ENCODE measurements at regions not wholly inside any gene's neighbourhood (a gene's known extent, or its start where the extent isn't known, plus 50 kb on each side); places are given as distances from the start of the nearest gene placed in this dataset.

DNA sequence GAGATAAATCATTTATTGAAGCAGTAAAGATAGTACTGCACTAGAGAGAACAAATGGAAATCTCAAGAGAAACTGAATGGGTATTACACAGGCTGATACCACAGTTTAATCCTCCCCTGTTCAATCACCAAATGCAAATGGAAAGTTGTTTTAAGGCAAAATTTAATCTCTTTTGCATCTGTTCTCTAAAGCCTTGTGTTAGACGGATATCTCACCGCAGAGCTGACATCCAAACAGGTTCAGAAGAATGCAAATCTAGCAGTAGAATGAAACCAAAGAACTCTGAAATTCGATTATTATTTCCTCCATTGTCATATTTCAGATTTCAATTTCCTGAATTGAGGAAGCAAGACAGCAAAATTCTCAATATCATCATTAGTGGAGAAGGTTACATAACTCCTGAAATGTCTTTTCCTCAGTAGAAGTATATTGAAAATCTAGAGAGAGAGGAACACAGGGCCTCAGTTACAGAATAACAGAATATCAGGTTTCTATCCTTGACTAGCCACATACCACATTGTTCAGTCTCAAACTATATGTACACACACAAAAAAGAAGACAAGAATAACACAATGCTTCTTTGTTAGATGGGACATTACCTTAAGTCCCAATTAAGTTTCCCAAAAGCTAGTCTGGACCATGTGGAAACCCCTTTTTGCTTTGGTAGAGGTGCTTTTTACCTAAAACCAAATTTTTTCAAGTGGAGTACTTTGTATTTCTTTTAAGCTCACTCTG is 94.1 kb upstream of the BANK1 start:
- TF ChIP-seq POLR2A (IDR thresholded peaks at IDR 0.05): no peak
- TF ChIP-seq, protein P1, sequence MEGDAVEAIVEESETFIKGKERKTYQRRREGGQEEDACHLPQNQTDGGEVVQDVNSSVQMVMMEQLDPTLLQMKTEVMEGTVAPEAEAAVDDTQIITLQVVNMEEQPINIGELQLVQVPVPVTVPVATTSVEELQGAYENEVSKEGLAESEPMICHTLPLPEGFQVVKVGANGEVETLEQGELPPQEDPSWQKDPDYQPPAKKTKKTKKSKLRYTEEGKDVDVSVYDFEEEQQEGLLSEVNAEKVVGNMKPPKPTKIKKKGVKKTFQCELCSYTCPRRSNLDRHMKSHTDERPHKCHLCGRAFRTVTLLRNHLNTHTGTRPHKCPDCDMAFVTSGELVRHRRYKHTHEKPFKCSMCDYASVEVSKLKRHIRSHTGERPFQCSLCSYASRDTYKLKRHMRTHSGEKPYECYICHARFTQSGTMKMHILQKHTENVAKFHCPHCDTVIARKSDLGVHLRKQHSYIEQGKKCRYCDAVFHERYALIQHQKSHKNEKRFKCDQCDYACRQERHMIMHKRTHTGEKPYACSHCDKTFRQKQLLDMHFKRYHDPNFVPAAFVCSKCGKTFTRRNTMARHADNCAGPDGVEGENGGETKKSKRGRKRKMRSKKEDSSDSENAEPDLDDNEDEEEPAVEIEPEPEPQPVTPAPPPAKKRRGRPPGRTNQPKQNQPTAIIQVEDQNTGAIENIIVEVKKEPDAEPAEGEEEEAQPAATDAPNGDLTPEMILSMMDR (IDR thresholded peaks at IDR 0.05): no peak

Measured in tibial nerve (tissue), 3 donors.